Esophagus (tissue), 2 donors: ENCODE measurements at regions not wholly inside any gene's neighbourhood (a gene's known extent, or its start where the extent isn't known, plus 50 kb on each side); places are given as distances from the start of the nearest gene placed in this dataset.
"Not testable (repeated sequence)": the region's sequence is repeated elsewhere in the genome, so short reads cannot be mapped to it uniquely, and the experiment has no call there.

Experiments
- H3K27ac ChIP-seq, 2 donors: one replicate each; pipeline ENCODE4 v1.5.1; 2013; ENCODE audit warnings: low read depth in 2 of 2, mild to moderate bottlenecking in 2 of 2, inconsistent platforms in 1 of 2, low read length in 1 of 2, moderate library complexity in 1 of 2
- H3K27me3 ChIP-seq, 2 donors: one replicate each; pipeline ENCODE4 v1.6.1; 2013; ENCODE audit warnings: low read length in 2 of 2, control low read depth in 1 of 2, mild to moderate bottlenecking in 1 of 2; ENCODE audit not compliant: insufficient read depth in 2 of 2, control insufficient read depth in 1 of 2
- H3K36me3 ChIP-seq, 2 donors: one replicate each; pipeline ENCODE4 v1.6.1; 2013; ENCODE audit warnings: low read length in 1 of 2; ENCODE audit not compliant: control insufficient read depth in 2 of 2, insufficient read depth in 2 of 2
- H3K4me1 ChIP-seq, 2 donors: one replicate each; pipeline ENCODE4 v1.6.1; 2013; ENCODE audit warnings: low read length in 1 of 2; ENCODE audit not compliant: control insufficient read depth in 2 of 2, insufficient read depth in 2 of 2
- H3K4me3 ChIP-seq, 2 donors: one replicate each; pipeline ENCODE4 v1.5.1; 2013; ENCODE audit warnings: low read length in 2 of 2, mild to moderate bottlenecking in 2 of 2, low read depth in 1 of 2, moderate library complexity in 1 of 2
- H3K9me3 ChIP-seq, 2 donors: one replicate each; pipeline ENCODE4 v1.6.1; 2013; ENCODE audit warnings: mild to moderate bottlenecking in 2 of 2, low read depth in 1 of 2, low read length in 1 of 2, moderate library complexity in 1 of 2; ENCODE audit not compliant: control insufficient read depth in 2 of 2, insufficient read depth in 1 of 2
- WGBS, 2 donors: extraction: QIAGEN DNeasy Blood & Tissue Kit; methylation state at CpG; one replicate each; pipeline ENCODE4 v1.1.7; 2013; 5-methylcytosine and 5-hydroxymethylcytosine counted together
- donor health status: healthy with polysubstance abuse.
- donor health status: Bipolar disorder and iron deficiency.

DNA sequence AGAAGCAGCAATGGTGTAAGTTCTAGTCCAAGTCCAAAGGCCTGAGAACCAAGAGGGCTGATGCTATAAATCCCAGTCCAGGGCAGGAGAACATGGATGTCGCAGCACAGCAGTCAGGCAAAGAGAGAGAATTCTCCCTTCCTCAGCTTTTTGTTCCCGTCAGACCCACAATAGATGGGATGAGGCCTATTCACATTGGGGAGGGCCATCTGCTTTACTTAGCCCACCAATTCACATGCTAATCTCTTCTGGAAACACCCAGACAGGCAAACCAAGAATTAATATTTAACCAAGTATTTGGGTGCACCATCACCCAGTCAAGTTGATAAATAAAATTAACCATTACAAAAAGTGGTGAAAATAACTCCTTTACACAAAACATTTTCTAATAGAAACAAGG, 511.7 kb upstream of the UBE2E2 start:
- Histone ChIP-seq H3K27me3 (no peaks in the 10 kb centered on the region), H3K4me1 (no peaks in the 10 kb centered on the region)
- WGBS, 2 donors = 54 to 66% methylated on average over 2 of the region's 2 CpGs

DNA sequence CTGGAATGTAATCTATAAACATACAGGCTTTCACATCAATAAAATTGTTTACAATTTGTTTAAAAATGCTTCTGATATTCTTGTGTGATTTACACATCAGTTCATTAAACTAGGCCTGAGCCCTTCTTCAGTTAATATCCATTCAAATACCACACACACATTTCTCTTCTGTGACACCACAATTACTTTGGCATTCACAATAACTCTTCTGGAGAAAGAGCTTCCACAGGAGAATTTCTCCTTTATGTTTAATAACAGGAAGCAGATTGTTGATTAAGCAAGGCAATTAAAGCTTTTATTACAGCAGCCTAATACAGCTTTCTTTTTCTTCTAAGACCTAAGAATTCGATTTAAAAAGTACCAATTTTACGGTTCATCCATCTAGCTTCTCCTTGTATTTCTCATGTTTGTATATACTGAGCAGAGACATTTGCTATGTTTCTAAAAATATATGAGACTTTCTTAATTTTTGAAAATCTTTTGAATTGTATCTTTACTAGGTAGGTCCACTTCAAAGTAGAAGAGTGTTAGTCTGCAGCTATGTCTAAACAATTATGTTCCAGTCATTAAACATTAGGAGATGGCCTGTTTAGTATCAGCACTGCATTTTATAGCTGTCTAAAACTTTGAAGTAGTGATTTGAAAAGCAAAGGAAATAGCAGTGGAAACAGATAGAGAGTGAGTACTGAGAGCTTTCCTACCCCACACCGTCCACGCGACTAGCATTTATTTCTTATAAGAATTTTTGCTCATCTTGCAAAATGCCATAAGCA, 511.1 kb upstream of the UBE2E2 start:
- no peak overlapping the region for H3K27ac ChIP-seq
- H3K9me3 ChIP-seq = no peaks in the 10 kb centered on the region
- H3K27me3 ChIP-seq = no peaks in the 10 kb centered on the region
- H3K4me3 ChIP-seq = no peak overlapping the region
- H3K36me3 ChIP-seq = no peaks in the 10 kb centered on the region
- no peaks in the 10 kb centered on the region for H3K4me1 ChIP-seq
- WGBS, 2 donors = 75 to 80% methylated on average over 5 of the region's 5 CpGs

More for the DNA sequence above, 511.7 kb upstream of the UBE2E2 start:
- Histone ChIP-seq H3K36me3 (no peaks in the 10 kb centered on the region), H3K9me3 (no peaks in the 10 kb centered on the region), H3K27ac (no peak overlapping the region), H3K4me3 (no peak overlapping the region)

DNA sequence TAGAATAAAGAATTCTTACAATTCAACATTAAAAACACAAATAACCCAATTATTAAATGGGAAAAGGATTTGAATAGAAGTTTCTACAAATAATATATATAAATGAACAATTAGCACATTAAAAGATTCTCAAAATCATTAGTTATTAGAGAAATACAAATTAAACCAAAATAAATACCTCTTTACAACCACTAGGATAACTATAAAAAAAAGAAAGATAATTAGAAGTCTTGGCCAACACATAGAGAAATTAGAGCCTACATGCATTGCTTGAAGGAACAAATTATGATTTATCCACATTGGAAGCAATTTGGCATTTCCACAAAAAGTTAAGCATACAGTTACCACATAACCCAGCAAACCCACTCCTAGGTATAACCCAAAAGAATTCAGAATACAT, 502.3 kb upstream of the UBE2E2 start:
- no peak overlapping the region for H3K4me3 ChIP-seq

DNA sequence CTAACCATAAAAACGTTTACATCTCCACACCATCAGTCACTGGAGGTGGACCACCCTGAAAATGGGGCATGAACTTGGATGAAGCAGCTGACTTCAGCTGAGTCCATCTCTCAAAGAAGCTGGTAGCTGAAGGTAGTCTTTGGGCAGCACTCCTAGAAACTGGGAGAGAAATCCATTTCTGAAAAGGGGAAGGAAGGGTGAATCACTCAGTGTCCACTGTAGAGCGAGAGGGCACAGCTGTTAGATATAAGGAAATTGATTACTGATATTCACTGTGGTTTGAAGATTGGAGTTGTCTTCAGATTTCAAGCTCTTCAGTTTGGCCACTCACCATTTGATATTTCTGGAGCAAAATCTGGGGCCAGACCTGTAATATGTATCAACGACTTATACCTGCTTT, 499.0 kb upstream of the UBE2E2 start:
- no peak overlapping the region for H3K4me3 ChIP-seq
- 59 to 60% methylated on average over 3 of the region's 3 CpGs for WGBS, 2 donors

More for the DNA sequence above, 502.3 kb upstream of the UBE2E2 start:
- Histone ChIP-seq H3K27ac (no peak overlapping the region), H3K27me3 (no peaks in the 10 kb centered on the region), H3K36me3 (no peaks in the 10 kb centered on the region), H3K4me1 (no peaks in the 10 kb centered on the region), H3K9me3 (no peaks in the 10 kb centered on the region)

DNA sequence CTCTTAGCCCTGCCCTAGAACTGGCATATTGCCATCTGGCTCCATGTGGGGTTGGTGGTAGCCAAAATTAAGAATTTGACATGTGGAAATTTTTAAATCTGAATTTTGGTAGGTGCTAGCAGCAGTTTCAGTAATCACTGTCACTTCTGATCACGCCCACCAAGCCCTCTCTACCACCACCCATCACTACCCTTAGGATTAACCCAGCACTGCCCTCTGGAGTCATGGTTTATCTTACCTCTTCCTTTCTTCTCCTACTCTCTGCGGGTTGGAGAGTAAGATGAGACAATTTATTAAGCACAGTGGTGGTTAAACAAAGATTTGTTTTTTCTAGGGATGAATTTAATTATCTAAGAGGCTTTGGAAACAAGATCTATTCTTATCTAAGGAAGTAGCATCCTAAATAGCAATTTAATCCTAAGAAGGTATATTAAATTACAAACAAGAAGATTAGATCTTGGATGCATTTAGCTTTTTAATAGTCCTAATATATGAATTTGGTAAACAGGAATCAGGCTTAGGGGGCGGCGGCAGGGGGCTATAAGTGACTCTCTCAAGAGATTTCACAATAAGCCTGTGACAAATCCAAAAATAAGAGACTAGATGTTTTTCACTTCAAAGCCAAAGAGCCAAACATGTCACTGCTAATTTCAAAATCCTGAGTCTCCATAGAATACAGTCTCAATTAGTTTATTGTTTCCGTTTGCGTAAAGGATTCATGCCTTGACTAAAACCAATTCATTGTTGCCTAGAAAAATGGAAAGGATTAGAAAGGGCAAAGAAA, 498.4 kb upstream of the UBE2E2 start:
- no peaks in the 10 kb centered on the region for H3K36me3 ChIP-seq
- no peaks in the 10 kb centered on the region for H3K27me3 ChIP-seq
- no peaks in the 10 kb centered on the region for H3K4me1 ChIP-seq
- no peak overlapping the region for H3K4me3 ChIP-seq
- H3K27ac ChIP-seq = no peak overlapping the region
- peaks cover 4 to 5% of the 10 kb centered on the region in 2 donors for H3K9me3 ChIP-seq
- WGBS, 2 donors = 70 to 74% methylated on average over 6 of the region's 6 CpGs

More for the DNA sequence above, 499.0 kb upstream of the UBE2E2 start:
- peaks cover 4 to 5% of the 10 kb centered on the region in 2 donors for H3K9me3 ChIP-seq
- no peaks in the 10 kb centered on the region for H3K27me3 ChIP-seq
- H3K36me3 ChIP-seq = no peaks in the 10 kb centered on the region
- H3K27ac ChIP-seq = no peak overlapping the region
- H3K4me1 ChIP-seq = no peaks in the 10 kb centered on the region

DNA sequence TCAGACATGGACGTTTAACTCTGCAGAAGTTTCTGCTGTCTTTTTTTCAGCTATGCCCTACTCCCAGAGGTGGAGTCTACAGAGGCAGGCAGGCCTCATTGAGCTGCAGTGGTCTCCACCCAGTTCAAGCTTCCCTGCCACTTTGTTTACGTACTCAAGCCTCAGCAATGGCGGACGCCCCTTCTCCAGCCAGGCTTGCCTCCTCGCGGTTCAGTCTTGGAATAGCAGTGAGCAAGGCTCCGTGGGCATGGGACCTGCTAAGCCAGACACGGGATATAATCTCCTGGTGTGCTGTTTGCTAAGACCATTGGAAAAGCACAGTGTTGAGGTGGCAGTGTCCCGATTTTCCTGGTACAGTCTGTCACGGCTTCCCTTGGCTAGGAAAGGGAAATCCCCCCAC, 496.2 kb upstream of the UBE2E2 start:
- H3K27ac ChIP-seq, H3K4me1 ChIP-seq, H3K9me3 ChIP-seq, H3K36me3 ChIP-seq, H3K27me3 ChIP-seq, H3K4me3 ChIP-seq: not testable (repeated sequence)
- WGBS, 2 donors = 91% methylated on average over 10 of the region's 10 CpGs

DNA sequence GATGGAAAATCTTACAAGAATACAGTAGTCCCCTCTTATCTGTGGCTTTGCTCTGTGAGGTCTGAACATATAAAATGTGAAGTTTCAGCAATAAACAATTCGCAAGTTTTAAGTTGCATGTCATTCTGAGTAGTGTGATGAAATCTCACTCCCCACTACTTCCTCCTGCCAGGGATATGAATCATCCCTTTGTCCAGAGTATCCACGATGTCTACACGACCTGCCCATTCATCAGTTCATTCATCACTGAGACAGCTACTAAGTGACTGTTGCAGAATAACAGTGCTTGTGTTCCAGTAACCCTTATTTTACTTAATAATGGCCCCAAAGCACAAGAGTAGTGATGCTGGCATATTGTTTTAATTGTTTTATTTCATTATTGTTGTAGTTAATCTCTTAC, 489.2 kb upstream of the UBE2E2 start:
- Histone ChIP-seq H3K36me3 (no peaks in the 10 kb centered on the region), H3K4me1 (no peaks in the 10 kb centered on the region), H3K27ac (no peak overlapping the region), H3K27me3 (no peaks in the 10 kb centered on the region), H3K4me3 (no peak overlapping the region), H3K9me3 (no peaks in the 10 kb centered on the region)
- WGBS, 2 donors = 20% methylated on average over 3 of the region's 3 CpGs

DNA sequence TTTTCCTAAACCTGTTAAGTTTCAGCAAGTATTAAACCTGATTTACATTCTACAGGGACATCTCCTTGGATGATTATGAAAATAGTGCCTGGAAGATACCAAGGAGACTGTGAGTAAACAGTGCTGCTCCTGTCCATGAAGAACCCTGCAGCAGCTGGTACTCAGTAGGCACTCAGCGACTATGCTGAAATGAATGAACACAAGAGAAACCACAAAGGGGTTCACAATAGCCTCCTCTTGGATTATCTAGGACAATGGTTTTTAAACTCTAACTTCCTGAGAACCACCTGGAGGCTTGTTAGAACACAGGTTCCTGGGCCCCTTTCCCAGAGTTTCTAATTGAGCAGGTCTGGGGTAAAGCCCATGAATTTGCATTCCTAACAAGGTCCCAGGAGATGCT, 488.4 kb upstream of the UBE2E2 start:
- Histone ChIP-seq H3K9me3 (no peaks in the 10 kb centered on the region), H3K27me3 (no peaks in the 10 kb centered on the region), H3K27ac (no peak overlapping the region), H3K4me1 (no peaks in the 10 kb centered on the region), H3K36me3 (no peaks in the 10 kb centered on the region), H3K4me3 (no peak overlapping the region)
- 73 to 88% methylated on average over 1 of the region's 1 CpG for WGBS, 2 donors

DNA sequence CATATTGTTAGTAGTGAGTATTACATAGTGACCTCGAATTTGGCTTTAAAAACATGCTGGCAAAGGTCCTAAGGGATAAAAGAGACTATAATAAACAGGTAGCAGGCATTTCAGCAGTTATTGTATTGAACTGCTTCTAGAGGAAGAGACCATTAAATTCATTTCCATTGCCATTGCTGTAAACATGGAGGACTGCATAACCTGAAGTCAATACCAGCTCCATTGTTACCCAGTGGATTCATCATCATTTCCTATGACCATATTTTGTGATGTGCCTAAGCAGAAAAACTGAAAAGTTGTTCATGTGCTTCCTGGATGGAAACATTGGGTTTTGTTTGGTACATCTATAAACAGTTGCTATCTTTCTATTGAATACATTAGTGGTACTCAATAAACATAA, 482.5 kb upstream of the UBE2E2 start:
- Histone ChIP-seq H3K4me3 (no peak overlapping the region), H3K27me3 (no peaks in the 10 kb centered on the region), H3K4me1 (no peaks in the 10 kb centered on the region), H3K36me3 (no peaks in the 10 kb centered on the region), H3K9me3 (no peaks in the 10 kb centered on the region), H3K27ac (no peak overlapping the region)
- WGBS, 2 donors = 17 to 21% methylated on average over 1 of the region's 1 CpG

DNA sequence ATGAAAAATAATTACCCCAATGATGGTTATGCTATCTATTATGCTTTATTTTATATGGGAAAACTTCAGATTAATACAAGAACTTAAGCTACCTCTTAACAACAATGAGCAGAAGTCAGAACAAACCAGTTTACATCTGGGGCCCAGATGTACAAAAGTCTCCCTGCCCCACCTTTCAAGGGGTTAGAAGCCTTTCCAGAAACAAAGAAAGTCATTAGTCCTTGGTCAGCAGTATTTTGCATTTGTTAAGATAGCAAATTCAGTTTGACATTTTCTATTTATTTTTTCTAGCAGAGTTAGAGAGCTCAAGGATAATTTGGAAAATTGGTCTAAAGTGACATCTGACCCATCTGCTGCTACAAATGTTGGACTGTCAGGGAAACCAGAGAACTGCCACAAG, 478.7 kb upstream of the UBE2E2 start:
- Histone ChIP-seq H3K27ac (no peak overlapping the region), H3K36me3 (no peaks in the 10 kb centered on the region), H3K4me3 (no peak overlapping the region), H3K9me3 (no peaks in the 10 kb centered on the region), H3K4me1 (no peaks in the 10 kb centered on the region), H3K27me3 (no peaks in the 10 kb centered on the region)
